HepG2 (cell line): ENCODE measurements at regions not wholly inside any gene's neighbourhood (a gene's known extent, or its start where the extent isn't known, plus 50 kb on each side); places are given as distances from the start of the nearest gene placed in this dataset.
A peak's percentile ranks its signal among the peaks of the same experiment; 100 is the strongest.

Source experiments
- ADNP ChIP-seq: sonication (generic); formaldehyde crosslinking; IDR thresholded peaks from 2 replicates; pipeline ENCODE4 v1.4.0; 2020; ENCODE audit warnings: missing genetic modification reagents
- ARID3A ChIP-seq: IDR thresholded peaks from 2 replicates; pipeline ENCODE4 v1.6.1; 2012; ENCODE audit warnings: low read depth, low read length, improper control_type of control experiment
- BATF2 ChIP-seq: sonication (generic); formaldehyde crosslinking; IDR thresholded peaks from 2 replicates; pipeline ENCODE4 v1.8.0; 2022; ENCODE audit warnings: mild to moderate bottlenecking, missing genetic modification reagents, moderate library complexity
- CSRNP1 ChIP-seq: sonication (generic); formaldehyde crosslinking; IDR thresholded peaks from 2 replicates; pipeline ENCODE4 v1.8.1; 2023; ENCODE audit warnings: mild to moderate bottlenecking, missing genetic modification reagents
- ELF3 ChIP-seq: IDR thresholded peaks from 2 replicates; pipeline ENCODE4 v1.6.1; 2016; ENCODE audit warnings: missing genetic modification reagents, missing compliant biosample characterization
- GMEB2 ChIP-seq: IDR thresholded peaks from 2 replicates; pipeline ENCODE4 v1.6.1; 2016; ENCODE audit warnings: missing biosample characterization, missing genetic modification reagents, low read depth
- KDM4B ChIP-seq: sonication (generic); formaldehyde crosslinking; IDR thresholded peaks from 2 replicates; pipeline ENCODE4 v1.4.0; 2020; ENCODE audit warnings: missing genetic modification reagents
- KMT2A ChIP-seq: sonication (generic); formaldehyde crosslinking; IDR thresholded peaks from 2 replicates; pipeline ENCODE4 v1.4.0; 2020; ENCODE audit warnings: missing genetic modification reagents
- MBD4 ChIP-seq: IDR thresholded peaks from 2 replicates; pipeline ENCODE4 v1.6.1; 2012; ENCODE audit warnings: low read length, inconsistent platforms, borderline replicate concordance
- RFXAP ChIP-seq: sonication (generic); formaldehyde crosslinking; IDR thresholded peaks from 2 replicates; pipeline ENCODE4 v1.4.0; 2020; ENCODE audit warnings: missing genetic modification reagents, borderline replicate concordance
- SMAD9 ChIP-seq: sonication (generic); formaldehyde crosslinking; IDR thresholded peaks from 2 replicates; pipeline ENCODE4 v1.5.1; 2020; ENCODE audit warnings: mild to moderate bottlenecking, missing genetic modification reagents
- ZBTB26 ChIP-seq: IDR thresholded peaks from 2 replicates; pipeline ENCODE4 v1.6.1; 2016; ENCODE audit warnings: missing compliant biosample characterization, missing genetic modification reagents, borderline replicate concordance
- ZFP82 ChIP-seq: sonication (generic); formaldehyde crosslinking; IDR thresholded peaks from 2 replicates; pipeline ENCODE4 v1.5.1; 2020; ENCODE audit warnings: mild to moderate bottlenecking, missing genetic modification reagents, borderline replicate concordance
- ZNF225 ChIP-seq: sonication (generic); formaldehyde crosslinking; IDR thresholded peaks from 2 replicates; pipeline ENCODE4 v1.4.0; 2020; ENCODE audit warnings: mild to moderate bottlenecking, missing genetic modification reagents
- ZNF574 ChIP-seq: sonication (generic); formaldehyde crosslinking; IDR thresholded peaks from 2 replicates; pipeline ENCODE4 v1.4.0; 2020; ENCODE audit warnings: missing genetic modification reagents
- ZNF644 ChIP-seq: IDR thresholded peaks from 2 replicates; pipeline ENCODE4 v1.6.1; 2016; ENCODE audit warnings: low read depth
- ZNF724P ChIP-seq: sonication (generic); formaldehyde crosslinking; IDR thresholded peaks from 2 replicates; pipeline ENCODE4 v1.8.0; 2022; ENCODE audit warnings: missing genetic modification reagents, borderline replicate concordance
- ZNF746 ChIP-seq: sonication (generic); formaldehyde crosslinking; IDR thresholded peaks from 2 replicates; pipeline ENCODE4 v1.8.0; 2022; ENCODE audit warnings: mild to moderate bottlenecking, missing genetic modification reagents
- ZNF839 ChIP-seq: sonication (generic); formaldehyde crosslinking; IDR thresholded peaks from 2 replicates; pipeline ENCODE4 v1.4.0; 2020; ENCODE audit warnings: missing genetic modification reagents, mild to moderate bottlenecking, borderline replicate concordance
- ZSCAN9 ChIP-seq: IDR thresholded peaks from 2 replicates; pipeline ENCODE4 v1.6.1; 2016; ENCODE audit warnings: borderline replicate concordance

GRCh38 chr6:168244961-168245551 lies 74.5 kb downstream of the DACT2 start (continued):
- TF ChIP-seq ZSCAN9 (CRISPR knock-in tag), result peak; percentile 81; the same call in 1 of the 2 replicates
- TF ChIP-seq KDM4B (CRISPR knock-in tag), result no peak; the same call in 1 of the 2 replicates
- TF ChIP-seq RFXAP (CRISPR knock-in tag), result 0 out of 2 replicates have a peak, but pooled peaks have one; percentile 35
- no peak for TF ChIP-seq ARID3A
- TF ChIP-seq ZNF746 (CRISPR knock-in tag), result no peak
- TF ChIP-seq ZNF839, result no peak
- no peak for TF ChIP-seq MBD4
- TF ChIP-seq SMAD9, result no peak
- no peak for TF ChIP-seq GMEB2 (CRISPR knock-in tag)
- peak; percentile 43; the same call in 1 of the 2 replicates for TF ChIP-seq CSRNP1
- no peak for TF ChIP-seq ZFP82 (CRISPR knock-in tag)
- TF ChIP-seq ELF3 (CRISPR knock-in tag), result peak; percentile 84
- peak; percentile 62; the same call in 1 of the 2 replicates for TF ChIP-seq ZNF574 (CRISPR knock-in tag)
- no peak for TF ChIP-seq ADNP (CRISPR knock-in tag)
- no peak for TF ChIP-seq BATF2 (CRISPR knock-in tag)
- no peak for TF ChIP-seq ZNF724P
- TF ChIP-seq ZBTB26, result 0 out of 2 replicates have a peak, but pooled peaks have one; percentile 26
- peak; percentile 23; the same call in 1 of the 2 replicates for TF ChIP-seq ZNF644
- TF ChIP-seq ZNF225 (CRISPR knock-in tag), result no peak
- TF ChIP-seq KMT2A (CRISPR knock-in tag), result no peak
